Left lung (tissue), 4 donors: ENCODE measurements at regions not wholly inside any gene's neighbourhood (a gene's known extent, or its start where the extent isn't known, plus 50 kb on each side); places are given as distances from the start of the nearest gene placed in this dataset.

Source experiments
- ATAC-seq: fragments of 200-7000 bp; cut with Tn5 transposase; one replicate; pipeline ENCODE4 v1.9.1; 2020; ENCODE audit warnings: moderate library complexity
- DNase-seq, 4 donors: peaks; one replicate each; pipeline ENCODE4 v3.0.0-alpha.2; 2013 to 2020
- H3K27ac ChIP-seq, 2 donors: fragments of 200-600 bp; sonication (generic) in 1 of 2; one replicate each; pipeline versions ENCODE4 v1.5.0 to v1.8.0; 2020 to 2021
- H3K27me3 ChIP-seq, 2 donors: fragments of 200-600 bp; sonication (generic) in 1 of 2; one replicate each; pipeline versions ENCODE4 v1.5.0 to v1.8.0; 2020 to 2021
- H3K36me3 ChIP-seq, 2 donors: fragments of 200-600 bp; sonication (generic) in 1 of 2; one replicate each; pipeline versions ENCODE4 v1.5.0 to v1.8.0; 2020 to 2021
- H3K4me1 ChIP-seq, 2 donors: fragments of 200-600 bp; one replicate each; pipeline ENCODE4 v1.8.0; 2021
- H3K4me3 ChIP-seq, 2 donors: fragments of 200-600 bp; sonication (generic) in 1 of 2; one replicate each; pipeline versions ENCODE4 v1.5.0 to v1.8.0; 2020 to 2021; ENCODE audit warnings: mild to moderate bottlenecking in 1 of 2
- H3K9me3 ChIP-seq, 2 donors: fragments of 200-600 bp; sonication (generic) in 1 of 2; one replicate each; pipeline versions ENCODE4 v1.5.0 to v1.8.0; 2020 to 2021
- CTCF ChIP-seq, 2 donors: fragments of 200-600 bp; sonication (generic) in 1 of 2; IDR thresholded peaks; one replicate each; pipeline versions ENCODE4 v1.5.0 to v1.8.0; 2021; ENCODE audit warnings: antibody characterized with exemption in 2 of 2
- intact Hi-C, 2 donors: fragments of 100-400 bp; cut with DNase I; formaldehyde crosslinking; loops; one replicate each; pipeline versions ENCODE4 v1.11.2 to v1.14.2; 2022
- donor health status: DM: no; HTN: yes; CAD: no.
- donor health status: DM: no; HTN: no; CAD: no.

- no peak for TF ChIP-seq CTCF (IDR thresholded peaks at IDR 0.05)
- no peak overlapping the region for H3K27ac ChIP-seq
- ATAC-seq: no peak
- DNase-seq: peak in 2 of 4 donors; percentile 29 to 63
- H3K4me3 ChIP-seq: no peak overlapping the region
- no peaks in the 10 kb centered on the region for H3K9me3 ChIP-seq
- no peaks in the 10 kb centered on the region for H3K27me3 ChIP-seq
- no peaks in the 10 kb centered on the region for H3K4me1 ChIP-seq
- no peaks in the 10 kb centered on the region for H3K36me3 ChIP-seq
- intact Hi-C loops: no loop called here
Observed at GRCh38 chr10:42980553-42981357, 96.1 kb upstream of the RET start.

GRCh38 chr10:42981358-42982236 lies 95.3 kb upstream of the RET start:
- intact Hi-C loops: no loop called here
- ATAC-seq (no peak), DNase-seq (peak in 2 of 4 donors; percentile 27 to 59)
- H3K4me1 ChIP-seq: no peaks in the 10 kb centered on the region
- no peak overlapping the region for H3K4me3 ChIP-seq
- no peaks in the 10 kb centered on the region for H3K36me3 ChIP-seq
- H3K27me3 ChIP-seq: no peaks in the 10 kb centered on the region
- no peak overlapping the region for H3K27ac ChIP-seq
- no peaks in the 10 kb centered on the region for H3K9me3 ChIP-seq
- TF ChIP-seq CTCF (IDR thresholded peaks at IDR 0.05): no peak

GRCh38 chr10:42982891-42983506 lies 93.9 kb upstream of the RET start:
- intact Hi-C loops: no loop called here
- H3K4me1 ChIP-seq: no peaks in the 10 kb centered on the region
- no peaks in the 10 kb centered on the region for H3K36me3 ChIP-seq
- H3K27me3 ChIP-seq: no peaks in the 10 kb centered on the region
- no peak overlapping the region for H3K27ac ChIP-seq
- ATAC-seq: no peak
- TF ChIP-seq CTCF (IDR thresholded peaks at IDR 0.05): no peak
- no peaks in the 10 kb centered on the region for H3K9me3 ChIP-seq
- no peak overlapping the region for H3K4me3 ChIP-seq
- DNase-seq: peak in 1 of 4 donors; percentile 21

GRCh38 chr10:42983591-42983990 lies 93.3 kb upstream of the RET start:
- Histone ChIP-seq H3K4me3 (no peak overlapping the region), H3K27me3 (no peaks in the 10 kb centered on the region), H3K27ac (no peak overlapping the region), H3K9me3 (no peaks in the 10 kb centered on the region), H3K4me1 (no peaks in the 10 kb centered on the region), H3K36me3 (no peaks in the 10 kb centered on the region)
- peak in 1 of 4 donors; percentile 15 for DNase-seq
- no peak for ATAC-seq
- no peak for TF ChIP-seq CTCF (IDR thresholded peaks at IDR 0.05)
- intact Hi-C loops: no loop called here
